ENCODE measurements at regions not wholly inside any gene's neighbourhood (a gene's known extent, or its start where the extent isn't known, plus 50 kb on each side); places are given as distances from the start of the nearest gene placed in this dataset.
"Not testable (repeated sequence)": the region's sequence is repeated elsewhere in the genome, so short reads cannot be mapped to it uniquely, and the experiment has no call there.

- Histone ChIP-seq H3K4me3 (no peak overlapping the region), H3K27ac (ENCODE audit: extremely low read depth, low read depth, low read length) (no peak overlapping the region), H3K27me3 (ENCODE audit: control insufficient read depth in 2 of 2, insufficient read depth in 2 of 2, low read length in 2 of 2) (no peaks in the 10 kb centered on the region), H3K79me2 (ENCODE audit: control insufficient read depth, insufficient read depth, low read length) (no peaks in the 10 kb centered on the region), H3K36me3 (ENCODE audit: control insufficient read depth, insufficient read depth, low read length) (no peaks in the 10 kb centered on the region), H3K9me3 (replicated peaks; ENCODE audit: control insufficient read depth, insufficient read depth, low read depth, low read length) (no peaks in the 10 kb centered on the region), H3K9me1 (ENCODE audit: control insufficient read depth, insufficient read depth, low read length) (no peaks in the 10 kb centered on the region), H3K4me2 (ENCODE audit: insufficient read depth, low read length) (no peak overlapping the region), H2AFZ (ENCODE audit: low read depth, low read length) (no peak overlapping the region), H4K20me1 (replicated peaks; ENCODE audit: control insufficient read depth, insufficient read depth, low read length) (no peaks in the 10 kb centered on the region), H3K9ac (ENCODE audit: insufficient read depth in 1 of 2, low read depth in 2 of 2, low read length in 2 of 2) (no peak overlapping the region), H3K4me1 (replicated peaks in 1 of 2; ENCODE audit: control insufficient read depth in 2 of 2, insufficient read depth in 2 of 2, low read length in 2 of 2) (no peaks in the 10 kb centered on the region)
- DNase-seq (ENCODE audit: extremely low read depth in 1 of 4, low spot score in 3 of 4) (no peak), ATAC-seq (no peak), FAIRE-seq (no peak)
- TF ChIP-seq, protein P1, sequence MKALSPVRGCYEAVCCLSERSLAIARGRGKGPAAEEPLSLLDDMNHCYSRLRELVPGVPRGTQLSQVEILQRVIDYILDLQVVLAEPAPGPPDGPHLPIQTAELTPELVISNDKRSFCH (CRISPR knock-in tag; IDR thresholded peaks at IDR 0.05): no peak
- TF ChIP-seq, protein P1 (tag; IDR thresholded peaks at IDR 0.05): no peak
- TF ChIP-seq KAT7 (CRISPR knock-in tag; IDR thresholded peaks at IDR 0.05; ENCODE audit: borderline replicate concordance) (no peak), DPF2 (IDR thresholded peaks at IDR 0.05) (no peak), BDP1 (IDR thresholded peaks at IDR 0.05; ENCODE audit: insufficient read depth, insufficient read length) (no peak), NFIX (CRISPR knock-in tag; IDR thresholded peaks at IDR 0.05; ENCODE audit: low read depth) (no peak), ZKSCAN1 (IDR thresholded peaks at IDR 0.05; ENCODE audit: low read depth, low read length) (no peak), RBM17 (IDR thresholded peaks at IDR 0.05; ENCODE audit: borderline replicate concordance, low read depth, low read length) (no peak), THRA (IDR thresholded peaks at IDR 0.05) (no peak), MYC (IDR thresholded peaks at IDR 0.05; ENCODE audit: low read depth, low read length) (no peak), MYC (CRISPR knock-in tag; IDR thresholded peaks at IDR 0.05; ENCODE audit: borderline replicate concordance, low read depth) (no peak), TAL1 (IDR thresholded peaks at IDR 0.05) (no peak), THAP12 (CRISPR knock-in tag; IDR thresholded peaks at IDR 0.05) (no peak)
- intact Hi-C loops (cut with micrococcal nuclease): no loop called here
- WGBS (ENCODE audit: insufficient coverage, low coverage, missing lambda C conversion rate): 3% methylated on average over 3 of the region's 3 CpGs
- no TSS peak for BruUV-seq (replicated peaks)
- in situ Hi-C loops (cut with MboI): no loop called here
- ChIA-PET POLR2A (no interaction called here), CTCF (ENCODE audit: low intra/inter-chr PET ratio) (no interaction called here)
Measured at GRCh38 chr3:69483449-69483848, 97.6 kb upstream of the FRMD4B start.

DNA sequence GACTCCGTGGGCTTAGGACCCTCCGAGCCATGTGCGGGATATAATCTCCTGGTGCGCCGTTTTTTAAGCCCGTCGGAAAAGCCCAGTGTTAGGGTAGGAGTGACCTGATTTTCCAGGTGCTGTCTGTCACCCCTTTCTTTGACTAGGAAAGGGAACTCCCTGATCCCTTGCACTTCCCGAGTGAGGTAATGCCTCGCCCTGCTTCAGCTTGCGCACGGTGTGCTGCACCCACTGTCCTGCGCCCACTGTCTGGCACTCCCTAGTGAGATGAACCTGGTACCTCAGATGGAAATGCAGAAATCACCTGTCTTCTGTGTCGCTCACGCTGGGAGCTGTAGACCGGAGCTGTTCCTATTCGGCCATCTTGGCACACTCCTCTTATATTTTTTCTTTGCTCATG, 95.1 kb upstream of the FRMD4B start:
- H3K27ac ChIP-seq (ENCODE audit: extremely low read depth, low read depth, low read length); H4K20me1 ChIP-seq (replicated peaks; ENCODE audit: control insufficient read depth, insufficient read depth, low read length); H3K79me2 ChIP-seq (ENCODE audit: control insufficient read depth, insufficient read depth, low read length); in situ Hi-C loops (cut with MboI); DNase-seq (ENCODE audit: extremely low read depth in 1 of 4, low spot score in 3 of 4); H3K27me3 ChIP-seq (ENCODE audit: control insufficient read depth in 2 of 2, insufficient read depth in 2 of 2, low read length in 2 of 2); BruUV-seq (replicated peaks); ATAC-seq; H3K9me3 ChIP-seq (replicated peaks; ENCODE audit: control insufficient read depth, insufficient read depth, low read depth, low read length); FAIRE-seq; H3K4me3 ChIP-seq; H2AFZ ChIP-seq (ENCODE audit: low read depth, low read length); H3K4me2 ChIP-seq (ENCODE audit: insufficient read depth, low read length); H3K4me1 ChIP-seq (replicated peaks in 1 of 2; ENCODE audit: control insufficient read depth in 2 of 2, insufficient read depth in 2 of 2, low read length in 2 of 2); POLR2A ChIA-PET; intact Hi-C loops (cut with micrococcal nuclease); H3K9ac ChIP-seq (ENCODE audit: insufficient read depth in 1 of 2, low read depth in 2 of 2, low read length in 2 of 2); H3K36me3 ChIP-seq (ENCODE audit: control insufficient read depth, insufficient read depth, low read length); H3K9me1 ChIP-seq (ENCODE audit: control insufficient read depth, insufficient read depth, low read length); CTCF ChIA-PET (ENCODE audit: low intra/inter-chr PET ratio): not testable (repeated sequence)
- 4% methylated on average over 10 of the region's 16 CpGs for WGBS (ENCODE audit: insufficient coverage, low coverage, missing lambda C conversion rate)
